OCI-LY7 (cell line): ENCODE measurements at regions not wholly inside any gene's neighbourhood (a gene's known extent, or its start where the extent isn't known, plus 50 kb on each side); places are given as distances from the start of the nearest gene placed in this dataset.
"Not testable (repeated sequence)": the region's sequence is repeated elsewhere in the genome, so short reads cannot be mapped to it uniquely, and the experiment has no call there.

Experiments used
- CTCF ChIP-seq: fragments of 200-600 bp; sonication (generic); conservative IDR thresholded peaks from 2 replicates; pipeline ENCODE4 v1.5.1; 2014; ENCODE audit warnings: mild to moderate bottlenecking, antibody characterized with exemption, low read length, moderate library complexity, mixed read lengths
- EZH2phosphoT487 ChIP-seq: fragments of 200-600 bp; sonication (generic); IDR thresholded peaks from 2 replicates; pipeline ENCODE4 v1.6.1; 2018; ENCODE audit warnings: low read depth, borderline replicate concordance, mild to moderate bottlenecking, mixed run types, antibody characterized with exemption, low read length, moderate library complexity, mixed read lengths

GRCh38 chr10:27354643-27355270 lies 114.2 kb upstream of the ACBD5 start:
- not testable (repeated sequence) for TF ChIP-seq CTCF, EZH2phosphoT487
